ENCODE measurements at regions not wholly inside any gene's neighbourhood (a gene's known extent, or its start where the extent isn't known, plus 50 kb on each side); places are given as distances from the start of the nearest gene placed in this dataset.

DNA sequence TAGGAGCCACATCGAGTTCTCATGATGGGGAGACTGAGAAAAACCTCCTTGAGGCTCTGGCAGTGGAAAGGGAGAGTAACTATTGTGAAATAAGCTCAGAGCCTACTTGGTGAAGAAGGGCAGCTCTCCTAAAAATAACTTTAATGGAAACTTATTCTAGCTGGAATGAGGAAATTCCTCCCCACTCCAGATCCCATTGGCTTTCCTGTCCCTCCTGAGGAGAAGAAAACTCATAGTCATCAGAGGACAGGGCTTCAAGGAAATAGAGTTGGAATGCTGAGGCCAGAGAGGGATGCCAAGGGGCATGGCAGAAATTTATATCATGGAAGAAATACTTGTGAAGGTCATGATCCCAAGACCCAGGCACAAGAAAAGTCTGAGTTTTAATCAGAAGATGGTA, 70.7 kb upstream of the TAPT1 start:
- FAIRE-seq: no peak
- H3K27me3 ChIP-seq (ENCODE audit: control insufficient read depth, insufficient read depth, low read length): no peaks in the 10 kb centered on the region

DNA sequence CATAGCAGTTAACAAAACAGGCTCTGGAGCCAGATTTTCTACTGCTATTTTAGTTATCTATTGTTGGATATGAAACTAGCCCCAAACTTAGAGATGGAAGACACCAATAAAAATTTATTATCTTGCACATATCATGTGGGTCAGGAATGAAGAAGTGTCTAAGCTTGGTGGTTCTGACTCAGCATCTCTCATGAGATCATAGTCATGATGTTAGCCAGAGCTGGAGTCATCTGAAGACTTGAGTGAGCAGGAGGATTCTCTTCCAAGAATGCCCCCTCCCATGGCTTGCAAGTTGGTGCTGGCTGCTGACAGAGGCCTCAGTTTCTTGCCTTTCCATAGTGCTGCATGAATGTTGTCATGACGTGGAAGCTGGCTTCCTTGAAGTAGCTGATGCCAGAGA, 68.2 kb upstream of the TAPT1 start:
- H3K36me3 ChIP-seq (ENCODE audit: control insufficient read depth, insufficient read depth, low read length): no peaks in the 10 kb centered on the region
- no peaks in the 10 kb centered on the region for H3K27me3 ChIP-seq (ENCODE audit: control insufficient read depth, insufficient read depth, low read length)
- TF ChIP-seq, protein P1, sequence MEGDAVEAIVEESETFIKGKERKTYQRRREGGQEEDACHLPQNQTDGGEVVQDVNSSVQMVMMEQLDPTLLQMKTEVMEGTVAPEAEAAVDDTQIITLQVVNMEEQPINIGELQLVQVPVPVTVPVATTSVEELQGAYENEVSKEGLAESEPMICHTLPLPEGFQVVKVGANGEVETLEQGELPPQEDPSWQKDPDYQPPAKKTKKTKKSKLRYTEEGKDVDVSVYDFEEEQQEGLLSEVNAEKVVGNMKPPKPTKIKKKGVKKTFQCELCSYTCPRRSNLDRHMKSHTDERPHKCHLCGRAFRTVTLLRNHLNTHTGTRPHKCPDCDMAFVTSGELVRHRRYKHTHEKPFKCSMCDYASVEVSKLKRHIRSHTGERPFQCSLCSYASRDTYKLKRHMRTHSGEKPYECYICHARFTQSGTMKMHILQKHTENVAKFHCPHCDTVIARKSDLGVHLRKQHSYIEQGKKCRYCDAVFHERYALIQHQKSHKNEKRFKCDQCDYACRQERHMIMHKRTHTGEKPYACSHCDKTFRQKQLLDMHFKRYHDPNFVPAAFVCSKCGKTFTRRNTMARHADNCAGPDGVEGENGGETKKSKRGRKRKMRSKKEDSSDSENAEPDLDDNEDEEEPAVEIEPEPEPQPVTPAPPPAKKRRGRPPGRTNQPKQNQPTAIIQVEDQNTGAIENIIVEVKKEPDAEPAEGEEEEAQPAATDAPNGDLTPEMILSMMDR (IDR thresholded peaks at IDR 0.05; ENCODE audit: insufficient read depth, low read length, severe bottlenecking): no peak
- no peak overlapping the region for H3K4me3 ChIP-seq (ENCODE audit: low read depth, low read length)
- FAIRE-seq: no peak
- peak; percentile 33 for DNase-seq (ENCODE audit: low read depth)

More for the DNA sequence above, 70.7 kb upstream of the TAPT1 start:
- no peaks in the 10 kb centered on the region for H3K36me3 ChIP-seq (ENCODE audit: control insufficient read depth, insufficient read depth, low read length)
- no peak overlapping the region for H3K4me3 ChIP-seq (ENCODE audit: low read depth, low read length)
- DNase-seq (ENCODE audit: low read depth): no peak
- TF ChIP-seq, protein P1 (IDR thresholded peaks at IDR 0.05; ENCODE audit: insufficient read depth, low read length, severe bottlenecking): no peak

DNA sequence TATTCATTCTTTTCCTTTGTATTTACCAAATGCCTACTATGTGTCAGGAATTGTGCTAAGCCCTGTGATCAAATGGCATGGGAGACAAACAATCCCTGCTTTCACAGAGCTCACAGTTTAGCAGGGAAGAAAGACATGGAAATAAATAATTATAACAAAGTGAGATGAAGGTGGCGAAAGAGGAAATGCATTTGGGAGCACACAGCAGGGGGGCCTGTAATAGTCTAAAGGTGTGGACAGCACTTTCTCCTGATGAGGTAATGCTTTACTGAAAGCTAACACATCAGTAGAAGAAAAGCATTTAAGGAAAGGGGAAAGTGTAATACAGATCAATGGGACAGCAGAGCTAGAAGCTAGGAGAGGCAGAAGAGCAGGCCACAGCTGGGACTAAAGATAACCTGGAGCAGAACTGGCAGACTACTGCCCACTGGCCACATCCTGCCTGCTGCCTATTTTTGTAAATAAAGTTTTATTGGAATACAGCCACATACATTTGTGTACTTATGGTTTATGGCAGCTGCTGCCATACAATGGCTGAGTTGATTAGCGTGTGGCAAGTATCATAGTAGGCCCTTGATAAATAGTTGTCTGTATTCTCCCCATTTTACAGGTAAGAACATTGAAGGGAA, 67.1 kb upstream of the TAPT1 start:
- TF ChIP-seq, protein P1 (IDR thresholded peaks at IDR 0.05; ENCODE audit: insufficient read depth, low read length, severe bottlenecking): no peak
- no peak for FAIRE-seq
- no peaks in the 10 kb centered on the region for H3K27me3 ChIP-seq (ENCODE audit: control insufficient read depth, insufficient read depth, low read length)
- no peak overlapping the region for H3K4me3 ChIP-seq (ENCODE audit: low read depth, low read length)
- DNase-seq (ENCODE audit: low read depth): no peak
- H3K36me3 ChIP-seq (ENCODE audit: control insufficient read depth, insufficient read depth, low read length): no peaks in the 10 kb centered on the region

DNA sequence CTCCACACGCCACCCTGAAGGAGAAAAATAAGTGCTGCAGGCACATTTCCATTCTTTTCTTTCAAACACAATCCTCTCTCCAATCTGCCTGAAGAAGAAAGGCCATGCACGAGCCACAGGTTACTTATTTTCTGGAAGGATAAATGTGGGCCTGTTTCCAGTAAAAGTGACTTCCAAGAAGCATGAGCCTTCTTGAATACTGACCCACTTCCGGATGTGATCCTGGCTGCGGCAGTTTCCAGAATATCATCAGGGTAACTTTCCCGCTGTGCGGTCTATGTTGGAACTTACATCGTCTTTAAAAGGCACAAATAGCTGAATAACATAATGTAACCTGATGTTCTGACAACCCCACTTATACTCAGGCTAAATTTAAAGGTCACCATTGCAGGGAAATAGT, 66.3 kb upstream of the TAPT1 start:
- Histone ChIP-seq H3K36me3 (ENCODE audit: control insufficient read depth, insufficient read depth, low read length) (no peaks in the 10 kb centered on the region), H3K27me3 (ENCODE audit: control insufficient read depth, insufficient read depth, low read length) (no peaks in the 10 kb centered on the region), H3K4me3 (ENCODE audit: low read depth, low read length) (no peak overlapping the region)
- TF ChIP-seq, protein P1 (IDR thresholded peaks at IDR 0.05; ENCODE audit: insufficient read depth, low read length, severe bottlenecking): no peak
- DNase-seq (ENCODE audit: low read depth) (no peak), FAIRE-seq (no peak)

DNA sequence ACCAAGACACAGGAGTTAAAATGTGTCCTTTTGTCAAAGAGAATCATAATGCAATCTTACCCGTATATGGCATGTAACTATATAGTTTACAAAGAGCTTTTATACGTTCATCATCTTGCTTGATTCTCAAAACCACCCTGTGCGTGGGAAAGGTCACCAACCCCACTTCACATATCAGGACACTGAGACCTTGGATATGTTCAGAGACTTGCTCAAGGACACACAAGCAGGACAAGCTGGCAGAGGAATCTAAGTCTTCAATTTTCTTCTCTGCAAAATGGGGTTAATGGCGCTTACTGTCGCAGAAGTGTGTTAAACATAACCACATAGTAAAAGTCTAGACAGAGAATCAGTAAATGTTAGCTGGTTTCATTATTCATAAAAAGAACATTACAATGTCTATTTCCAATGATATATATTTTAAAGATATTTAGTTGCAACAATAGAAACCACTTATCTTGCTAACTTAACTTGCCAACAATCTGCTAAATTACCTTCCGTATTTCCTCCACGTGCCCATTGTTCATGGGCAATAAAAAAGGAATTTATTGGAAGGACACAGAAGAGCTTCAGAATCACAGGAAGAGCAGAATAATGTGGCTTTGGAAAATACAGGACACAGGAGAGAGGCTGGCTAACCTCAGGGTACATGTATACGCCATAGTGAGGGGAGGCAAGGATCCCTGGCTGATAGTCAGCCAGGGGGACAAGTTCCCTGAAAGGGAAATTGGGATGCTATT, 64.6 kb upstream of the TAPT1 start:
- no peaks in the 10 kb centered on the region for H3K36me3 ChIP-seq (ENCODE audit: control insufficient read depth, insufficient read depth, low read length)
- TF ChIP-seq, protein P1 (IDR thresholded peaks at IDR 0.05; ENCODE audit: insufficient read depth, low read length, severe bottlenecking): no peak
- FAIRE-seq: no peak
- no peaks in the 10 kb centered on the region for H3K27me3 ChIP-seq (ENCODE audit: control insufficient read depth, insufficient read depth, low read length)
- DNase-seq (ENCODE audit: low read depth): no peak
- no peak overlapping the region for H3K4me3 ChIP-seq (ENCODE audit: low read depth, low read length)

All from bronchial epithelial cell (primary cell).